GM21825 (cell line): ENCODE measurements at regions not wholly inside any gene's neighbourhood (a gene's known extent, or its start where the extent isn't known, plus 50 kb on each side); places are given as distances from the start of the nearest gene placed in this dataset.

Experiments used
- ATAC-seq: cut with Tn5 transposase; IDR thresholded peaks from one replicate; pipeline ENCODE4 v1.9.1; 2021; ENCODE audit warnings: mild to moderate bottlenecking, moderate library complexity; ENCODE audit not compliant: unreplicated experiment

DNA sequence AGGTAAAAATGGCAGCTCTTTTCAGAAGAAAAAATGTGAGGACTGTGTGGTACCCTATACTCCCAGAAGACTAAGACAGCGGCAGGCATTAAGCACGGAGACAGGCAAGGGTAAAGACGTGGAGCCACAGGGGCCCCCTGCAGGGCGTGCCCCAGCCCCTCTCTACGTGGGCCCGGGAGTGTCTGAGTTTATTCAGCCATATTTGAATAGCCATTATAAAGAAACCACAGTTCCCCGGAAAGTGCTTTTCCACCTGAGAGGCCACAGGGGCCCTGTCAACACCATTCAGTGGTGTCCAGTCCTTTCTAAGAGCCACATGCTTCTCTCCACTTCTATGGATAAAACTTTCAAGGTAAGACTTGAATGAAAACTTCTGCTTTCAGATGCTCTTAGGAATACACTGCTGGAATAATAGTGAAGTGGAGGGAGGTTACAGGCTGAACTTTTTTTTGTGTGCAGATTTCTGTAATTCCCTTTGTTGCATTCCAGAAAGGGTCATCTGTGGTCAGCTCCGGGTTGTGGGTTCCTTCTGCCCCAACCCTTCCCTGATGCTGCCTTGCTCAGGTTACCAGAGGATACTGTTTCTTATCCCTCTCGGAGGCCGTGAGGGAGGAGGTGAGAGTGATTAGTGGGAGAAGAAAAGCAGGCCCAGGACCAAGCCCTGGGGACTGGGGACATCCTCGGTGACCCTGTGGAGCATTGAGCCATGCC lies 58.4 kb downstream of the SLC25A47 start:
- ATAC-seq, result no peak

DNA sequence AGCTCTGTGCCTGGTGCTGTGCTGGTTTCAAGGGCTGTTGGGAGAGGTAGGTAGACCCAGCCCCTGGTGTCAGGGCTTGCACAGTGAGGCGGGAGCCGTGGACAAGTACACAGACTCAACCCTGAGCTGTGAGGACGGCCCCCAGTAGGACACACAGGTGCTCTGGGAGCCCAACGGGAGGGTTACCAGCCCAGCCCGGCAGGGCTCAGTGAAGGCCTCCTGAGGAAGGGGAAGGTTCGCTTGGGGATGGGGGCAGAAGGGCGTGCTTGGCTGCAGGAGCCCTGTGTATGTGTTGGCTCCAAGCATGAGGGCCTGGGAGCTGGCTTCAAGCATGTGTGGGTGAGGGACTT lies 58.9 kb downstream of the SLC25A47 start:
- ATAC-seq, result no peak

DNA sequence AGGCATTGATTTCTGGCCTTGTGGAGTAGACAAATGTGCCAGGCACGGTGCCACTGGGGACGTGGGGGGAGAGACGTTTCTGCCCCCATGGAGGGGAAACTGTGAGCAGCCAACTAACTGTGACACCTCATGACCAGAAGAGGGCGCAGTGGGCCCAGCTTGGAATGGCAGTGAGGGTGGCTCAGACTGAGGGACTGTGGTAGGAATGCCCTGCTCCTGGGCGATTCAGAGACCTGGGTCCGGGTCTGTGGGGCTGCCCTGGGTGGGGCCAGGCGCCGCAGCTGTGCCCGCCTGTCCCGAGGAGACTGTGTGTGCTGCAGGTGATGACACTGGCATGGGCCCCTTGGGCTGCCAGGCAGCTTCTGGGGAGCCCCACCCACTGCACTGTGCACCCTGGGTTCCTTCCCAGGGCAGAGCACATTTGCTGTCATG lies 60.6 kb downstream of the SLC25A47 start:
- peak; percentile 76 for ATAC-seq

DNA sequence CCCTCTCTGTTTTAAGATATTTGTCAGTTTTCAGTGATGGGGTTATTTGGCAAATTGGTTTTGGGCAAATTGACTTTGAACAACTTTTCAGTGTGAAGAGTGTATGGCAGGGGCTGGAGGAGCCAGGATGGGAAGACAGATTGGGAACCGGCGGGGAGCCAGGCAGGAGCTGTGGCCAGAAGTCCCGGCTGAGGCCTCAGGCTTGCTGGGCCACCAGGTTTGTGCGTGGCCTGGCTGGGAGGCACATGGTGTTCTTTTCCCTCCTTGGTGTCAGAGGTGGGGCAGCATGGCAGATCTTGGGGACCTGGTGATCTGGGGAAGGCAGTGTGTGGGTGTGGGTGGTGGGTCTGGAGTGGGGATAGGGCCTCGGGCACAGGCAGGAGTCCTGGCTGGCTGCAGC lies 61.1 kb downstream of the SLC25A47 start:
- ATAC-seq, result no peak

DNA sequence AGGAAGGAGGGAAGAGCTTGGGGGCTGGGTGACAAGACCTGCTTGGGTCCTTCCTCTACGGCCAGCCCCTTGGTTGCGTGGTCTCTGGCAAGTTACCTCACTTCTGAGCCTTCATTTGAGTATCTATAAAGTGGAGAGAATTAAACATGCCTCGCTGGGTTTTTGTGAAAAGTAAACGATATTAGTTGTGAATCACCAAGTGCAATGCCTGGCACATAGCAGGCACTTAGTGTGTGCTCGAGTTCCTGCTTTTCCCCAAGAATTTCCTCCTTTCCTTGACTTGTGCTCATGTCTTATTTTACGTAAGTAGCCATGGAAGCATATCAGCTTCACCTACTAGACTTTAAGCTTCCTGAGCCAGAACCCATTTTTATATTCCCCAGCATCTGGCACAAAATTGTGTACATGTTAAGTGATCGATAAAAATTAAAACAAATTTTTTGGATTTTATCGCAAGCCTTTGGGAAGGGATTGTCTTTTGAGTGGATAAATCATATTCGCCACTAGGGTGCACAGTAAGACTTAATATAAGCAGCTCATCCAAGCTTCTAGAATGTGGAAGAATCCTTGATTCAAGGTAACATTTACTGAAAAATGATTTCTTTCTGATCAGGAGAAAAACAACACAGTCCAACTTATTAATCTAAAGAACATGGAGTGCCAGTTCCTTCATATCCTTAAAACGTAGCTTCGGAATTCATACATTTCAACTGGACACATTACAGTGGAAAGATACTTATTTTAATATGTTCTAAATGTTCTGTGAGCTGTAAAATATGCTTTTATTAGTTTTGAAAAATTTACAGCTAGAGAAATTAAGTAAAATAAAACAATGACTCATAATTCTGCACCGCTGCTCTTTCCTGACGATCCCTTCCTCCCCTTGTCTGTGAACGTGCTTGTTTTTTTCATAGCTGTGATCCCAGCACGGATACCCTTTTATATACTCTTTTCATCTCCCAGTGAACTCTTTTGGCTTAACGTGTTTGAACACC lies 62.0 kb downstream of the SLC25A47 start:
- ATAC-seq, result no peak

DNA sequence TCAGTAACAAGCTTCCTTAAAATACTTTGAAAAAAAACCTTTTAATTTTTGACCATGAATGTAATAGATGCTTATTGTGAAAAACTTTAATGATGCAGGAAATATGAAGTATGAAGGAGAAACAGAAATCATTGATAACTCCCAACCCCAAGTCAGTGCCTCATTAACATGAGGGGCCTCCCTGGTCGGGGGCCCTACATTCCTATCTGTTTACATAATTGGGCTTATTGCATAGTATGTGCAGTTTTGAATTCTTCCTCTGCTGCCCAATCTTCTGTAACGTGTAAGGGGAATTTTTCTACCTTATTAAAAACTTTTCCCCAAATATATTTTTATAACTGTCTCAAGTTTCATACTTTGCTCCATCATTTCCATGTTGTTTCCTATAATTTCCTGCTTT lies 63.0 kb downstream of the SLC25A47 start:
- ATAC-seq, result no peak

DNA sequence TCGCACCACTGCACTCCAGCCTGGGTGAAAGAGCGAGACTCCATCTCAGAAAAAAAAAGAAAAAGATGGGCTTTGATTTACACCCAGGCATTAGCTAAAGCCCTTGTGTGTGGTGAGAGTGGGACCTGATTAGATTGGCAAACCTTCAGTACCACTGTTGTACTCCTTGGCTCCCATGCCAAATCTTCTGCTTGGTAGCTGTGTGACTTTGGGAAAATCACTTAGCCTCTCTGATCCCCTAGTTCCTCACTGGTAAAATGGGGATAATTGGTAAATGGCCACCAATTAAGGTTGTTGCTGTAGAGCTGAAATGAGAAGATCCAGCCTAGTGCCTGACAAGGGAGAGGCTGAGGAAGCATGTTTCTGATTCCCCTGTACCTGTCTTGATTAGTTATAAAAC lies 63.7 kb downstream of the SLC25A47 start:
- no peak for ATAC-seq

DNA sequence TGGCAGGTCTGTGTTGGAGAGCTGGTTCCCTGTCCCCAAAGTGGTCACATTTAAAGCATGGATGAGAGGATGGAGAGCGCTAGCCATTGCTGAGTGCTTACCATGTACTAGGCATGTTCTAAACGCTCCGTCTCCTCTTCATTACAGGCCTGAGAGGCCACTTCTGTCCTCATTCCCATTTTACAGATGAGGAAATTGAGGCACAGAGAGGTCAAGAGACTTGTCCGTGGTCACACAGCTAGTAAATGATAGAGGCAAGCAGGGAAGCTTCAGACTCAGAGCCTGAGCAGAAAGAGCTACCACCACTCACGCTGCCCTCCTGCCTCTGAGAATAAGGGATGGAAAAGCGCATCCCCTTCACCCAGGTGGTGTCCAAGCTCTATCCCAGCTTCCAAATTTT lies 64.3 kb downstream of the SLC25A47 start:
- no peak for ATAC-seq

DNA sequence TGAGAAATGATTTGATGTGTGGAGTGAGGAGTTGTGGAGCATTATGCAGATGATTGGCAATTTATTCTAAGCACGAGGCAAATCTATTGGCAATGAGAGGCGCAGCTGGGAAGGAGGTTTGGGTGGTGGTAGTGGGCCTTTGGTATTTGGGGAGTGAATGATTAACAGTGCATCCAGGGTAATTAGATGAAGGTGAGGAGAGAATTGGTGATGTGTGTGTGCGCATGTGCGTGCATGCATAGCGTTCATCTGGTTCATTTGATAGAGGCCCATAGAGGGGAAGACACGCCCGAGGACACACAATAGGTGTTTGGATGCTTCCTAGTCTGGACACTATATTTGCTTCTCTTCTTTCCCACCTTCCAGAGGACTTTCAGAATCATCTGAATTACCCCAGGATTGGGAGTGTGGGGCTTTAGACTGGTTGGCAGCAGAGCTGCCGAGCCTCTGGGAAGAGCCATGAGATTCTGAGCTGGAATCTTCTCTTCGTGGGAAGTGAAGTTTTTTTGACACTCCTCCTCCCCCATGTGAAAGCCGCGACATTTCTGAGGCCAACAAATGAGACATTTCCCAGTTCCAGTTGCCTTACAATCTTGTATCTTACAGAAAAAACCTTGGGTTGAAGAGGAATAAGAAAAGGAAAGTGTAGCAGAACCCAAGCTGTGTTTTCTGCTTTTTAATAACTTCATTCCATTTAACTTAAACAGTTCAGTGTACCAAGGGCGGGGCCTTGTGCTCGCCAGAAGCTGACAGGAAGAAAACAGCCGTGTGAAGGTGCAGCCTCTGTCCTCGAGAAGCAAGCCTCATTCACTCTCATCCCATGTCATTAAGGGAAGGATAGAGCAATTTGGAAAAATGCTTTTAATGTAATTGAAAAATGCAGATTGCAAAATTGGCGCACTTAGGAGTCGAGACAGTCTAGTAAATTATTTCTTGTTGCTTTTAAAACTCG lies 65.2 kb downstream of the SLC25A47 start:
- no peak for ATAC-seq

DNA sequence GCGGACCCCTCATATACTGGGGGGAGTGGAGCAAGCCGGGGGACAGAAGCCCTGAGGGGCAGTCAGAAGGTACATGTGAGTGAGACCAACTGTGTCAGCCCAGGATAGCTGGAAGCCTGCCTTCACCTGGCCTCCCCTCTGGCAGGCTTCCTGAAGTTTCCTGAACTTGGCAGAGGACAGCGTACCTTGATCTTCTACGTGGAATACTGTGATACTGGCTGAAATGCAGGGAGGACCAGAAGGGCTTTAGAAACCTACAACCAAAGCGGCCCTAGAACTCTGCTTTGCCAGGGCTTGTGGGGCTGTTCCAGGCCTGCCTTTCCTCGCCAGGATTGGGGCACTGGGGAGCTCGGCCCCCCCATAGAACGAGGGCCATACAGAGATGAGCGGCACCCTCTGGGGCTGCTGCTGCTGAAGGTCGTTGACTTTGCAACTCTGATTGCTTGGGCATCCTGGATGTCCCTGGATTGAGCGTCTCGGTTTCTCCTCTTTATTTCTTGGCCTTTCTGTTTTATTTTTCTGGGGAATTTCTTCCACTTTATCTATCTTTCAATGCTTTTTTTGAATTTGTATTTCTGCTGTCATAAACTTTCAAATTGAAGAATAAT lies 66.5 kb downstream of the SLC25A47 start:
- no peak for ATAC-seq

DNA sequence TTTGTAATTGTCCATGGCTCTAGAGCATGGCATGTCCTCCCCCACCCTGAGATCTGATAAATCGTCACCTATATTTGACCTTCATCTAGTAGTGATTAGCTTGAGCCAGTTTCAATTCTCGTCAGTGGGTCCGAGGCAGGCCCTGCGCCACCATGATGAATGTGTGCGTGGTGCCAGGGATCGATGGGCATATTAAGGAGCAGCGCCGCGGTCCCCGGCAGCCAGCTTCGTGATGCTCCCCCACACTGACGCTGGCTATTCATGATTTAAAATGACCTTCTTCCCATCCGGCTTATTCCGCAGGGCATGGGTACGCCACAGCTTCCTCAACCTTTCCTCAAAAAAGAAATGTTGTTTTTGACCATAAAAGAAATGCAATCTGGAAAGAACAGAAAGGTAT lies 68.0 kb downstream of the SLC25A47 start:
- no peak for ATAC-seq

DNA sequence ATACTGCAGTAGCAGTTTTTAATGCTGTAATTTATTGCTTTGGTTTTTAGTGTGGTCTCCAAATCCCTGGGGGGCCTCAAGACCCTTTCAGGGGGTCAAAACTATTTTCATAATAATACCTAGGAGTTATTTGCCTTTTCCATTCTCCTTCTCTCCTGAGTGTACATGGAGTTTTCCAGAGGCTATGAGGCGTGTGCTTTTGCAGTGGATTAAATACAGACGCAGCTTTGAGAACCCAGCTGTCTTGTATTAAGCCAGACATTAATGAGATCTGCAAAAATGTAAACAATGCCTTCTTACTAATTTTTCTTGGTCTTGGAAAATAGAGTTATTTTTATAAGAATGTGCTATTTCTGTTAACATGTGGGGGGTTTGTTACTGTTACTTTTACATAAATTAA lies 68.6 kb downstream of the SLC25A47 start:
- ATAC-seq, result no peak

DNA sequence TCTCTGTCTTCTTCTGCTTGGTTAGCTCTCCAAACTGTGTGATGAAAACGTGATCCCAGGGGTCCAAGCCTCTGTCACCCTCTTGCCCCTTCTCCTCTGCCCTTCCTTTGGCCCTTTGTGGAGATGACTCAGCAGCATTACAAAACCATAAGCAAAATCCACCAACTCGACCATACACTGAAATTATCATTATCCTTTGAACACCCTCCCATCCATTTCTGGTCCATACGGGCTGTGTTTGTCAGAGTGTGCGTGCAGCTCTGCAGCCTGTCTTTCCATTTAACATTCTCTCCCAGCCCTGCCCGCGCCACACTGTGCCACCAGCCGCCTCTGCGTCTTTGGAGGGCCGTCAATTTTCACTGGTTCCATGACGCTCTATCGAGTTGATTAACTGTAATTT lies 69.2 kb downstream of the SLC25A47 start:
- no peak for ATAC-seq

DNA sequence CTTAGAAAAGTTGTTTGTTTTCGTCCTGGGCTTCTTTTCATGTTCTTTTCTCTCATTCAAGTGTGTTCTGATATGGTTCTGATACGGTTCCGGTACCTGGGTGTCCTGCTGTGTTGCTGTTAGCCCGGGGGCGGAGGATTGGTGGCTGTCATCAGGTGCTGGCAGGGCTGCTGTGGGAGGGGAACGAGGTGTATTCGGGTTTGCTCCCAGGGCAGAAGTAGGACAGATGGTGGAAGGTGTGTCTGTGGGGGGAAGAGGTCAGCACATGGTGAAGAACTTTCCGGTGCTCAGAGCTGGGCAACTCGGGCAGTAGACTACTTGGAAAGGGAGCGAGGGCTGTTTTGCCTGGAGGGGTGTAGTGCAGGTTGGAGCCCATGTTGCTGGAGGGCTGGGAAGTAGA lies 70.2 kb downstream of the SLC25A47 start:
- no peak for ATAC-seq

DNA sequence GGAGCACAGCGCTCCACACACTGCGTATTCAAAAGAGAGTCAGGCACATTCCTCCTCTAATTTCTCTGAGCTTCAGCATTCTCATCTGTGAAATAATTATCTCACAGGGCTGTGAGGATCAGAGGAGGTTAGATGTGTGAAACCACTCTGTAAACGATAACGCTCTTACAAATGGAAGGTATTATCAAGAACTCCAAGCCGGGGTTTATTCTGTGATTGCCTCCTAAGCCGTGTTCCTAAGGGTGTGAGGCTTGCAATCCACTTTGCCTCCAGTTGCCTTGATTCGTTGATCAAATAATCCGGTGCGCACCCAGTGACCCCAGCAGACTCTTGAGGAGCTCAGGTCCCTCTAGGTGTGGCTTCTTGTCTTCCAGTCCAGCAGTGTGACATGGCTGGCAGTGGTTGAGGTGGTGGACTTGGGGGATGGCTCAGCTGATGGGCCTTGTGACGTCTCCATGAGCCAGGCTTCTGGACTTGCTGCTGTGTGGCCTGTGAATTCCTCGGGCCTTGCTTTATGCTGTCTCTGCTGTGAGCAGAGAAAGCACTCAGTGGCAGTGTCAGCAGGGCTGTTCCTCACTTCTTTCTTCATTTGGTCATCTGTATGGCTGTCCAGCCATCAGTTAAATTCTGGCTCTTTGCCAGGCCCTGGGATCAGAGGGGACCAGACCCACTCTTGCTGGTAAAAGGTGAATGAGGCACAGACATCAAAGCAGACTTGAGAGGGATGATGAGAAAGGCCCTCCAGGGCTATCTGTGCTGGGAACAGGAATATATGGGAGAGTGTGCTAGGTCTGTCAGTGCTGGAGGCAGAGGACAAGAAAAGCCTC lies 71.0 kb downstream of the SLC25A47 start:
- ATAC-seq, result no peak

DNA sequence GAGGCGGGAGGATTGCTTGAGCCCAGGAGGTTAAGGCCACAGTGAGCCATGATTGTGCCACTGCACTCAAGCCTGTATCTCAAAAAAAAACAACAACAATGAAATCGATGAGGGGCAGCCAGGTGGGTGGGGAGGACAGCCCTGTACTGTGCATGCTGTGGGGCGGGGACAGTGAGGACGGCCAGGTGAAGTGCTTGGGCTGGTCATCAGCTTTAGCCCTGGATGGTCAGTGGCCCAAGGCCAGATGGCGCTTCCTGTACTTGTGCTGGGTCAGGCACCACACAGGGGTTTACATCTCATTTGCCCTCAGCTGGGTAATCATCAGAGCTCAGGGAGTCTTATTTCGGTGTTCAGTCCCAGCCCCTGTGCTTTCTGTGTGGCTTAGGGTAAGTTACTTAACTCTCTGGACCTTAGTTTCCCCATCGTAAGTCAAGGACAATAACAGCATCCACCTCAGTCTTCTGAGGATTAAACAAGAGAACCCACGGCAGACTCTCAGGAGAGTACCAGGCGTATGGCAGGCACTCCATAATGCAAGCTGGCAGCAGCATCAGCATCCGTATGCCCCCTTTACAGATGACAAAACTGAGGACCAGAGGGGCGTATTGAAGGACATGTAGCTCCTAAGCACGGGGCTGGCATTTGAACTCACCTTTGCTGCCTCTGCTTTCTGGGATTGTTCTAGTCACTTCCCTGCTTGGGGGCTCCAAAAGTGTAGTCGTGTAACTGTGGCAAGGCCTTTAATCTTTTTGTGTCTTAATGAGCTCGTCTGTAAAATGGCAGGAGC lies 71.9 kb downstream of the SLC25A47 start:
- ATAC-seq, result no peak

DNA sequence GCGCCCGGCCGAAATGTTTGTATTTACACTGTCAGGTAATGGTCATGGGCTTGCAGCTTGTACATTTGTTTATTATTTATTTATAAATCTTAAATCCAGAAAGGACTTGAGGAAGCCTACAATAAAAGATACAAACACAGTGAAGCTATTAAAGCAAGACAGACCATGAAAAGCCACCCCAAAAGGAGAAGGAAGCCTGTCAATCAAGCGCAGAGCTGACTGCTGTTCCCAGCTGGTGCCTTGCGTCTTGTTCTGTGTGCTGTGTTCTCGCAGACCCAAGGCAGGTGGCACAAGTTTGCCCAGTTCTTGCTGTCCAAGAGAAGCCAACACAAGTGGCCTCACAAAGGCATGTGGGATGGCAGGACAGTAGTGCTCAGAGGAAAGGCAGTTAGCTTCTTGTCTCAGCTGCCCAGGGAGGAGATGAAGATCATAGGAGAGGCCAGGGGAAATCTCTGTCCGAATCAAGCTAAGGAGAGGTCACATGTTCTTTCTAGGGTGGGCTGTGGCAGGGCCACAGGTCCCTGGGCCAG lies 73.2 kb downstream of the SLC25A47 start:
- ATAC-seq, result no peak

DNA sequence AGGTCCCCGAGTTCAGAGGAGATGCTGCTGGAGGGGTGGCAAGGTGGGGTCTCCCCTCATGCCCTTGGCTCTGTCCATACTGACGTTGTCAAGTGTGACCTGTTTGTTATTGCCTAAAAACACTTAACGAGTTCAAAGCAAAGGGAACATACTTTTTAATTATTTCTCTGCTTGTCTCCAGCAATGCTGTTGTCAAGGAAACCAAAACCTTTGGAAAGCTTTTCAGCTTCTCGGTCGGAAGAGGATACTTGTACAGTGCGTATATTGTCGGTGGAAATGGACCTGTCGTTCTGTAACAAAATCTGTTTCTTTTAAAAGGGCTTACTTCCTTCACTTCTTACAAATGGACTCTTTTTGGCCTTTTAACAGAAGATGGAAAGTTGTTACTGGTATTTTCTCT lies 73.9 kb downstream of the SLC25A47 start:
- no peak for ATAC-seq

DNA sequence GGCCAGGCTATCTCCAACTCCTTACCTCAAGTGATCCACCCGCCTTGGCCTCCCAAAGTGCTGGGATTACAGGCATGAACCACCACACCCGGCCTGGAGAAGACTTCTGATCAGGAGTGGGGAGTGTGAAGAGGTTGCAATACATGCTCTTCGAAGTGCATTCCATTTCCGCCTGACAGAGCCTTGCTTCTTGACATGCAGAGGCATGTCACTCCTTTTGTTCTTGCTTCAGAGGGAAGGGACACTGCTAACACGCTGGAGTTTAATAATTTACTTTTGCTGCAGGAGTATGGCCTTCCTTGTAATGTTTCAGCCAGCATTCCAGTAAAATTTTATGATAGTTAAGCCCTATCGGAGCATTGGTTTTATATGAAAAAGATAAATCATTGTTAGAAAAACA lies 74.9 kb downstream of the SLC25A47 start:
- no peak for ATAC-seq
